ENCODE measurements at regions not wholly inside any gene's neighbourhood (a gene's known extent, or its start where the extent isn't known, plus 50 kb on each side); places are given as distances from the start of the nearest gene placed in this dataset.

GRCh38 chr13:22538400-22538799 lies 642.4 kb upstream of the SGCG start:
- no CpG with 5 or more reads among the region's 5 CpGs for WGBS (ENCODE audit: insufficient coverage)
- no peak overlapping the region for H3K9ac ChIP-seq (ENCODE audit: low read length)
- ChIA-PET POLR2A (no interaction called here), CTCF (no interaction called here)
- H3K79me2 ChIP-seq (ENCODE audit: control insufficient read depth, insufficient read depth, low read length) = no peaks in the 10 kb centered on the region
- no peaks in the 10 kb centered on the region for H3K27me3 ChIP-seq (replicated peaks in 1 of 4; ENCODE audit: control extremely low read depth in 1 of 4, control insufficient read depth in 3 of 4, insufficient read depth in 4 of 4, low read length in 3 of 4)
- no peaks in the 10 kb centered on the region for H3K9me3 Mint-ChIP-seq (ENCODE audit: insufficient read depth)
- ATAC-seq (ENCODE audit: low read depth) = no peak
- no peak for DNase-seq
- H3K4me2 ChIP-seq (replicated peaks; ENCODE audit: low read depth, low read length, poor library complexity, severe bottlenecking) = no peak overlapping the region
- no peaks in the 10 kb centered on the region for H4K20me1 ChIP-seq (ENCODE audit: control insufficient read depth, insufficient read depth, low read length, poor library complexity, severe bottlenecking)
- H3K4me3 Mint-ChIP-seq = no peak overlapping the region
- intact Hi-C loops (cut with micrococcal nuclease) = no loop called here
- H3K9me3 ChIP-seq (ENCODE audit: control extremely low read depth in 1 of 3, control insufficient read depth in 2 of 3, insufficient read depth in 1 of 3, low read length in 2 of 3) = no peaks in the 10 kb centered on the region
- H3K36me3 ChIP-seq (replicated peaks in 1 of 2; ENCODE audit: control extremely low read depth in 1 of 2, control insufficient read depth in 1 of 2, extremely low read depth in 1 of 2, insufficient read depth in 2 of 2, low read length in 1 of 2) = no peaks in the 10 kb centered on the region
- TF ChIP-seq CTCF (IDR thresholded peaks at IDR 0.05) (no peak), EZH2 (IDR thresholded peaks at IDR 0.05; ENCODE audit: borderline replicate concordance, insufficient read depth, low read depth, low read length, poor library complexity, severe bottlenecking) (no peak)
- H3K4me1 ChIP-seq (ENCODE audit: control insufficient read depth in 2 of 2, insufficient read depth in 2 of 2, low read length in 2 of 2) = no peaks in the 10 kb centered on the region
- H2AFZ ChIP-seq (ENCODE audit: insufficient read depth, low read depth, low read length, poor library complexity, severe bottlenecking) = no peak overlapping the region
- H3K27me3 Mint-ChIP-seq = no peaks in the 10 kb centered on the region
- H3K27ac Mint-ChIP-seq = no peak overlapping the region
- no peak overlapping the region for H3K4me3 ChIP-seq (ENCODE audit: control extremely low read depth in 1 of 5, extremely low read depth in 1 of 5, insufficient read depth in 1 of 5, low read depth in 2 of 5, low read length in 4 of 5)
- H3K4me1 Mint-ChIP-seq = no peaks in the 10 kb centered on the region
- H3K27ac ChIP-seq (ENCODE audit: low read length in 2 of 2) = no peak overlapping the region

GRCh38 chr13:22549126-22549525 lies 631.7 kb upstream of the SGCG start:
- Histone ChIP-seq H3K9ac (ENCODE audit: low read length) (no peak overlapping the region), H3K4me1 (ENCODE audit: control insufficient read depth in 2 of 2, insufficient read depth in 2 of 2, low read length in 2 of 2) (no peaks in the 10 kb centered on the region), H3K36me3 (replicated peaks in 1 of 2; ENCODE audit: control extremely low read depth in 1 of 2, control insufficient read depth in 1 of 2, extremely low read depth in 1 of 2, insufficient read depth in 2 of 2, low read length in 1 of 2) (no peaks in the 10 kb centered on the region), H4K20me1 (ENCODE audit: control insufficient read depth, insufficient read depth, low read length, poor library complexity, severe bottlenecking) (no peaks in the 10 kb centered on the region), H3K4me2 (replicated peaks; ENCODE audit: low read depth, low read length, poor library complexity, severe bottlenecking) (no peak overlapping the region), H3K27me3 (replicated peaks in 1 of 4; ENCODE audit: control extremely low read depth in 1 of 4, control insufficient read depth in 3 of 4, insufficient read depth in 4 of 4, low read length in 3 of 4) (no peaks in the 10 kb centered on the region), H2AFZ (ENCODE audit: insufficient read depth, low read depth, low read length, poor library complexity, severe bottlenecking) (no peak overlapping the region), H3K79me2 (ENCODE audit: control insufficient read depth, insufficient read depth, low read length) (no peaks in the 10 kb centered on the region), H3K27ac (ENCODE audit: low read length in 2 of 2) (no peak overlapping the region), H3K4me3 (ENCODE audit: control extremely low read depth in 1 of 5, extremely low read depth in 1 of 5, insufficient read depth in 1 of 5, low read depth in 2 of 5, low read length in 4 of 5) (no peak overlapping the region), H3K9me3 (ENCODE audit: control extremely low read depth in 1 of 3, control insufficient read depth in 2 of 3, insufficient read depth in 1 of 3, low read length in 2 of 3) (no peaks in the 10 kb centered on the region)
- ChIA-PET CTCF (no interaction called here), POLR2A (no interaction called here)
- TF ChIP-seq EZH2 (IDR thresholded peaks at IDR 0.05; ENCODE audit: borderline replicate concordance, insufficient read depth, low read depth, low read length, poor library complexity, severe bottlenecking) = no peak
- TF ChIP-seq CTCF (IDR thresholded peaks at IDR 0.05) = no peak
- DNase-seq = no peak
- Mint-ChIP-seq H3K27ac (no peak overlapping the region), H3K4me3 (no peak overlapping the region), H3K27me3 (no peaks in the 10 kb centered on the region), H3K4me1 (no peaks in the 10 kb centered on the region), H3K9me3 (ENCODE audit: insufficient read depth) (peaks cover 7% of the 10 kb centered on the region)
- WGBS (ENCODE audit: insufficient coverage) = no CpG with 5 or more reads among the region's 2 CpGs
- ATAC-seq (ENCODE audit: low read depth) = no peak
- intact Hi-C loops (cut with micrococcal nuclease) = no loop called here

Measured in B cell (primary cell).